ENCODE measurements at regions not wholly inside any gene's neighbourhood (a gene's known extent, or its start where the extent isn't known, plus 50 kb on each side); places are given as distances from the start of the nearest gene placed in this dataset.

DNA sequence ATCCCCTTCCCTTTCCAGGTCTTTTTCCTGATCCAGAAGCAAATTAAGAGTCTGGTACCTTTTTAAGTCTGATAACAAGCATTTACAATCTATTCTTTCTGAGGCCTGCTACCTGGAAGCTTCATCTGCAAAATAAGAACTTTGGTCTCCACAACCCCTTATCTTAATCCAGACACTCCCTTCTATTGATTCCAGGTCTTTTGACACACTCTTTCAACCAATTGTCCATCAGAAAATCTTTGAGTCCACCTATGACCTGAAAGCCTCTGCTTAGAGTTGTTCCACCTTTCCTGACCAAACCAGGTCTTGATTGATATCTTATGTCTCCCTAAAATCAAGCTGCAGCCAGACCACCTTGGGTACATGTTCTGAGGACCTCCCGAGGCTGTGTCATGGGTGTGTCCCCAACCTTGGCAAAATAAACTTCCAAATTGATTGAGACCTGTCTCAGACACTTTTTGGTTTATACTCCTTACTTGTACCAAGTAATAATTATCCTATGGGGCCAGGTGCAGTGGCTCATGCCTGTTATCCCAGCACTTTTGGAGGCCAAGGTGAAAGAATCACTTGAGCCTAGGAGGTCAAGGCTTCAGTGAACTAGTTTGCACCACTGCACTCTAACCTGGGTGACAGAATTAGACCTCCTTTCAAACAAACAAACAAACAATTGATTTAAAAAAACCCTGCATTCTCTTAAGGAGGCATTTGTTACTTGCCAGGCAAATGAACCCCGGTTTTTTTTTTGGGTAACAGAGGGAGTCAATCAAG is 126.1 kb downstream of the MAP3K21 start:
- no peak for DNase-seq
- Histone ChIP-seq H3K4me1 (no peaks in the 10 kb centered on the region), H3K27ac (no peak overlapping the region), H3K27me3 (no peaks in the 10 kb centered on the region), H3K36me3 (no peaks in the 10 kb centered on the region), H3K9me3 (no peaks in the 10 kb centered on the region), H3K4me3 (no peak overlapping the region)
- TF ChIP-seq, protein P1, sequence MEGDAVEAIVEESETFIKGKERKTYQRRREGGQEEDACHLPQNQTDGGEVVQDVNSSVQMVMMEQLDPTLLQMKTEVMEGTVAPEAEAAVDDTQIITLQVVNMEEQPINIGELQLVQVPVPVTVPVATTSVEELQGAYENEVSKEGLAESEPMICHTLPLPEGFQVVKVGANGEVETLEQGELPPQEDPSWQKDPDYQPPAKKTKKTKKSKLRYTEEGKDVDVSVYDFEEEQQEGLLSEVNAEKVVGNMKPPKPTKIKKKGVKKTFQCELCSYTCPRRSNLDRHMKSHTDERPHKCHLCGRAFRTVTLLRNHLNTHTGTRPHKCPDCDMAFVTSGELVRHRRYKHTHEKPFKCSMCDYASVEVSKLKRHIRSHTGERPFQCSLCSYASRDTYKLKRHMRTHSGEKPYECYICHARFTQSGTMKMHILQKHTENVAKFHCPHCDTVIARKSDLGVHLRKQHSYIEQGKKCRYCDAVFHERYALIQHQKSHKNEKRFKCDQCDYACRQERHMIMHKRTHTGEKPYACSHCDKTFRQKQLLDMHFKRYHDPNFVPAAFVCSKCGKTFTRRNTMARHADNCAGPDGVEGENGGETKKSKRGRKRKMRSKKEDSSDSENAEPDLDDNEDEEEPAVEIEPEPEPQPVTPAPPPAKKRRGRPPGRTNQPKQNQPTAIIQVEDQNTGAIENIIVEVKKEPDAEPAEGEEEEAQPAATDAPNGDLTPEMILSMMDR (IDR thresholded peaks at IDR 0.05): no peak
- ATAC-seq: no peak
- intact Hi-C loops (cut with DNase I): no loop called here

DNA sequence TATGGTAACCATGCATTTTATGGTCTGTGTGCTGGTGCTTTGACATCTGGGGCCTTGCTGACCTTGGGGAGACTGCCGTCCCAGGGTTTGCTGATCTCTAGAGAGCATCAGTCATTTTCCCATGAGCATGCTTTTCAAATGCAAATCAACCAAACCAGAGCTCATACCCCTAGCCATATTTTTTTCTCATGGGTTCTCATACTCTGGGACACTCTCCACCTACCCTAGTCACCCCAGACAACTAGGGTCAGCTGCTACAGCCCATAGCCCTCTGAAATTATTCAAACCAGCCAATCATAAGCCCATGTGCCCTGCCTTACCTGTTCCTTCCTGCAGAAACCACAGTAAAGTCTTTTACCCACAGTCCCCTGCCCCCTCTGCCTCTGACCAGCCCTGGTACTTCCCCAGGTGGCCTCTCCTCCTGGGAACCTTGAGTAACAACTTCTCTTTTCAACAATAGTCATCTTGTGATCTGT is 132.0 kb downstream of the MAP3K21 start:
- no peak overlapping the region for H3K27ac ChIP-seq
- DNase-seq (no peak), ATAC-seq (no peak)
- intact Hi-C loops (cut with DNase I): no loop called here
- H3K9me3 ChIP-seq: no peaks in the 10 kb centered on the region
- TF ChIP-seq, protein P1 (IDR thresholded peaks at IDR 0.05): no peak
- no peaks in the 10 kb centered on the region for H3K27me3 ChIP-seq
- no peaks in the 10 kb centered on the region for H3K4me1 ChIP-seq
- H3K36me3 ChIP-seq: no peaks in the 10 kb centered on the region
- no peak overlapping the region for H3K4me3 ChIP-seq

DNA sequence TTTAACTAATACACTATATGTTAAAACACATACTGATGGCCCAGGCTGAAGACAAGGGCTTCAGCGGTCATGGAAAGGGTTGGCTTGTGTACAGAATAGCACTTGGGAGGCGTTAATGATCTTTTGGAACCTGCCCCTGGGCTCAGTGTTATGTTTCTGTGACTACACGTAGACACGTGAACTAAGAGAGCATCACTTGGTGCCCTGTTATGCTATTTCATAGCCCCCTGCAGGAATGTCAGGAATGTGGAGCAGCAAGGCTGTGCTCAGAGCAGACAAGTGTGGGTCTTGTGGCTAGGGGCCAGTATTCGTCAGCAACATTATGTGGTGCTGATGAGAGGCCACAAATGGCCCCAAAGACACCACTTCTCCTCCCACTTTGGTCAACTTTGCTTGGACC is 132.4 kb downstream of the MAP3K21 start:
- no peak for ATAC-seq
- DNase-seq: no peak

DNA sequence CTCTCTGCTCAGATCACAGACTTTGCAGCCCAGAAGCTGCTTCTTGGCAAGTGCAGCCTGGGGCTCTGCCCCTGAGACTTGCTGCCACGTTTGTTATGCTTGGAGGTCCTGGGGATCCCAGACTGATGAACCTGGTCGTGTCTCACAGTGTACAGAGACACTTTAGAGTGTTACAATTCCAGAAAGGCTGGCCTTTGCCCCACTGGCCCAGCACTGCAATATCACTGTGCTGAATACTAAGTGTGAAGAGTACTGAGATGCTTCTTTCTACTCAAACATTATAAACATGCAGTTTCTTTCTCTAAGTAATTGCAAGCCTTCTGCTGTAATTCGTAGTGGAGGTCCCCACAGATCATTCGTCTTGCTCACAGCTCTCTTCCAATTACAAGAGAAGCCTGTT is 133.2 kb downstream of the MAP3K21 start:
- ATAC-seq (no peak), DNase-seq (no peak)
- Histone ChIP-seq H3K4me3 (no peak overlapping the region), H3K4me1 (no peaks in the 10 kb centered on the region), H3K36me3 (no peaks in the 10 kb centered on the region), H3K9me3 (no peaks in the 10 kb centered on the region), H3K27ac (no peak overlapping the region), H3K27me3 (no peaks in the 10 kb centered on the region)
- TF ChIP-seq, protein P1 (IDR thresholded peaks at IDR 0.05): no peak
- intact Hi-C loops (cut with DNase I): no loop called here

More for the DNA sequence above, 132.4 kb downstream of the MAP3K21 start:
- Histone ChIP-seq H3K36me3 (no peaks in the 10 kb centered on the region), H3K27ac (no peak overlapping the region), H3K9me3 (no peaks in the 10 kb centered on the region), H3K4me3 (no peak overlapping the region), H3K27me3 (no peaks in the 10 kb centered on the region), H3K4me1 (no peaks in the 10 kb centered on the region)
- TF ChIP-seq, protein P1 (IDR thresholded peaks at IDR 0.05): no peak
- intact Hi-C loops (cut with DNase I): no loop called here

DNA sequence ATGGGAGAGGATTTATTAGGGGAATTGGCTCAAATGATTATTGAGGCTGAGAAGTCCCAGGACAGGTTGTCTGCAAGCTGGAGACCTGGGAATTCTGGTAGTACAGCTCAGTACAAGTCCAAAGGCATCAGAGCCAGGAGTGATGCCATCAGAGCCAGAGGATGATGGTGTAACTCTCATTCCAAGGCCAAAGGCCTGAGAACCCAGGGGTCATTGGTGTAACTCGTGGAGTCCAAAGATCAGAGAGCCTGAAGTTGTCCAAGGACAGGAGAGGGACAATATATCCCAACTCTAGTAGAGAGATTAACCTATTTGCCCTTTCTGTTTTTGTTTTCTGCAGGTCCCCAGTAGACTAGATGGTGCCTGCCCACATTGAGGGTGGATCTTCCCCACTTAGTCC is 134.3 kb downstream of the MAP3K21 start:
- Histone ChIP-seq H3K4me1 (no peaks in the 10 kb centered on the region), H3K4me3 (no peak overlapping the region), H3K27me3 (no peaks in the 10 kb centered on the region), H3K36me3 (no peaks in the 10 kb centered on the region), H3K27ac (no peak overlapping the region), H3K9me3 (no peaks in the 10 kb centered on the region)
- DNase-seq (no peak), ATAC-seq (no peak)
- intact Hi-C loops (cut with DNase I): no loop called here
- TF ChIP-seq, protein P1 (IDR thresholded peaks at IDR 0.05): no peak

All from upper lobe of right lung (tissue), 1 donor.